Stimulated activated CD8-positive, alpha-beta memory T cell treated with anti-CD3 and anti-CD28 coated beads, Interleukin-7, amount 100 ng/mL, for 4 hours (primary cell): ENCODE measurements at regions not wholly inside any gene's neighbourhood (a gene's known extent, or its start where the extent isn't known, plus 50 kb on each side); places are given as distances from the start of the nearest gene placed in this dataset.

Source experiments
- DNase-seq, 2 donors: peaks; one replicate each; pipeline ENCODE4 v3.0.0-alpha.2; 2020; ENCODE audit warnings: low read depth in 2 of 2

- no peak for DNase-seq
These were observed 84.2 kb upstream of the S1PR1 start for GRCh38 chr1:101152633-101153032.

GRCh38 chr1:101151286-101151685, 85.5 kb upstream of the S1PR1 start:
- DNase-seq = no peak

- no peak for DNase-seq
These were observed 86.1 kb upstream of the S1PR1 start for GRCh38 chr1:101150670-101151069.

- no peak for DNase-seq
These were observed 86.6 kb upstream of the S1PR1 start for GRCh38 chr1:101150266-101150665.

- no peak for DNase-seq
These were observed 87.8 kb upstream of the S1PR1 start for GRCh38 chr1:101148980-101149379.

- no peak for DNase-seq
These were observed 89.4 kb upstream of the S1PR1 start for GRCh38 chr1:101147381-101147780.

- DNase-seq = no peak
These were observed 91.4 kb upstream of the S1PR1 start for GRCh38 chr1:101145449-101145820.

GRCh38 chr1:101144671-101145448, 92.0 kb upstream of the S1PR1 start:
- DNase-seq = no peak

- no peak for DNase-seq
These were observed 94.6 kb upstream of the S1PR1 start for GRCh38 chr1:101142244-101142643.

- no peak for DNase-seq
These were observed 95.4 kb upstream of the S1PR1 start for GRCh38 chr1:101141376-101141775.

- no peak for DNase-seq
These were observed 96.7 kb upstream of the S1PR1 start for GRCh38 chr1:101139821-101140718.

GRCh38 chr1:101139130-101139529, 97.7 kb upstream of the S1PR1 start:
- no peak for DNase-seq

- DNase-seq = no peak
These were observed 99.4 kb upstream of the S1PR1 start for GRCh38 chr1:101137144-101138126.

GRCh38 chr1:101136739-101137138, 100.1 kb upstream of the S1PR1 start:
- no peak for DNase-seq

GRCh38 chr1:101136271-101136670, 100.5 kb upstream of the S1PR1 start:
- DNase-seq = no peak

GRCh38 chr1:101135526-101135925, 101.3 kb upstream of the S1PR1 start:
- DNase-seq = no peak

GRCh38 chr1:101131239-101131843, 105.5 kb upstream of the S1PR1 start:
- no peak for DNase-seq

- no peak for DNase-seq
These were observed 105.1 kb upstream of the DPH5 start for GRCh38 chr1:101130673-101131072.

- no peak for DNase-seq
These were observed 103.3 kb upstream of the DPH5 start for GRCh38 chr1:101128846-101129245.

- peak; percentile 21 to 32 for DNase-seq
These were observed 102.7 kb upstream of the DPH5 start for GRCh38 chr1:101128211-101128727.

- no peak for DNase-seq
These were observed 98.8 kb upstream of the DPH5 start for GRCh38 chr1:101124405-101124804.
